ENCODE measurements at regions not wholly inside any gene's neighbourhood (a gene's known extent, or its start where the extent isn't known, plus 50 kb on each side); places are given as distances from the start of the nearest gene placed in this dataset.
"Not testable (repeated sequence)": the region's sequence is repeated elsewhere in the genome, so short reads cannot be mapped to it uniquely, and the experiment has no call there.

GRCh38 chr3:87873136-87873535 is 185.7 kb downstream of the CGGBP1 start:
- no peak for DNase-seq (ENCODE audit: low read depth)

GRCh38 chr3:87867001-87867400 is 191.8 kb downstream of the CGGBP1 start:
- DNase-seq (ENCODE audit: low read depth): no peak

- DNase-seq (ENCODE audit: low read depth): no peak
These were observed 202.7 kb downstream of the CGGBP1 start for GRCh38 chr3:87856126-87856525.

GRCh38 chr3:87855616-87856015 is 203.2 kb downstream of the CGGBP1 start:
- DNase-seq (ENCODE audit: low read depth): no peak

- DNase-seq (ENCODE audit: low read depth): no peak
These were observed 203.6 kb downstream of the CGGBP1 start for GRCh38 chr3:87855211-87855610.

- no peak for DNase-seq (ENCODE audit: low read depth)
These were observed 210.8 kb downstream of the CGGBP1 start for GRCh38 chr3:87848003-87848402.

GRCh38 chr3:87837076-87837475 is 221.7 kb downstream of the CGGBP1 start:
- DNase-seq (ENCODE audit: low read depth): no peak

GRCh38 chr3:87836026-87836425 is 222.8 kb downstream of the CGGBP1 start:
- no peak for DNase-seq (ENCODE audit: low read depth)

GRCh38 chr3:87835236-87835635 is 223.6 kb downstream of the CGGBP1 start:
- no peak for DNase-seq (ENCODE audit: low read depth)

- no peak for DNase-seq (ENCODE audit: low read depth)
These were observed 224.5 kb downstream of the CGGBP1 start for GRCh38 chr3:87834327-87834726.

- no peak for DNase-seq (ENCODE audit: low read depth)
These were observed 225.8 kb downstream of the CGGBP1 start for GRCh38 chr3:87833039-87833377.

GRCh38 chr3:87828046-87828445 is 230.8 kb downstream of the CGGBP1 start:
- DNase-seq (ENCODE audit: low read depth): no peak

- no peak for DNase-seq (ENCODE audit: low read depth)
These were observed 236.2 kb downstream of the CGGBP1 start for GRCh38 chr3:87822563-87822962.

- not testable (repeated sequence) for DNase-seq (ENCODE audit: low read depth)
These were observed 245.3 kb downstream of the CGGBP1 start for GRCh38 chr3:87813503-87813902.

- no peak for DNase-seq (ENCODE audit: low read depth)
These were observed 246.9 kb downstream of the CGGBP1 start for GRCh38 chr3:87811953-87812352.

- DNase-seq (ENCODE audit: low read depth): no peak
These were observed 248.3 kb downstream of the CGGBP1 start for GRCh38 chr3:87810452-87811016.

- DNase-seq (ENCODE audit: low read depth): no peak
These were observed 253.1 kb downstream of the CGGBP1 start for GRCh38 chr3:87805670-87806069.

- no peak for DNase-seq (ENCODE audit: low read depth)
These were observed 257.4 kb downstream of the CGGBP1 start for GRCh38 chr3:87801409-87801808.

GRCh38 chr3:87800516-87800915 is 258.3 kb downstream of the CGGBP1 start:
- no peak for DNase-seq (ENCODE audit: low read depth)

GRCh38 chr3:87798567-87798947 is 260.2 kb downstream of the CGGBP1 start:
- no peak for DNase-seq (ENCODE audit: low read depth)

- DNase-seq (ENCODE audit: low read depth): no peak
These were observed 260.8 kb downstream of the CGGBP1 start for GRCh38 chr3:87797872-87798566.

- no peak for DNase-seq (ENCODE audit: low read depth)
These were observed 262.0 kb downstream of the CGGBP1 start for GRCh38 chr3:87796843-87797185.

GRCh38 chr3:87796137-87796842 is 262.5 kb downstream of the CGGBP1 start:
- no peak for DNase-seq (ENCODE audit: low read depth)

GRCh38 chr3:87795701-87796100 is 263.1 kb downstream of the CGGBP1 start:
- no peak for DNase-seq (ENCODE audit: low read depth)

All from stimulated activated CD8-positive, alpha-beta memory T cell treated with anti-CD3 and anti-CD28 coated beads, Interleukin-12 subunit alpha, Interleukin-12 subunit beta, amount 100 ng/mL, for 1 hour (primary cell).